Astrocyte (in vitro differentiated cells and primary cell): ENCODE measurements at regions not wholly inside any gene's neighbourhood (a gene's known extent, or its start where the extent isn't known, plus 50 kb on each side); places are given as distances from the start of the nearest gene placed in this dataset.

Experiments
- EZH2 ChIP-seq: IDR thresholded peaks from 2 replicates; pipeline ENCODE4 v1.6.1; 2012; ENCODE audit warnings: mild to moderate bottlenecking, low read length, inconsistent platforms; ENCODE audit not compliant: insufficient read depth
- TF ChIP-seq, protein P1 (sequence below): IDR thresholded peaks from 2 replicates; pipeline ENCODE4 v1.5.1; 2011; ENCODE audit warnings: low read depth, mild to moderate bottlenecking, inconsistent platforms, low read length, moderate library complexity; ENCODE audit not compliant: insufficient read depth

DNA sequence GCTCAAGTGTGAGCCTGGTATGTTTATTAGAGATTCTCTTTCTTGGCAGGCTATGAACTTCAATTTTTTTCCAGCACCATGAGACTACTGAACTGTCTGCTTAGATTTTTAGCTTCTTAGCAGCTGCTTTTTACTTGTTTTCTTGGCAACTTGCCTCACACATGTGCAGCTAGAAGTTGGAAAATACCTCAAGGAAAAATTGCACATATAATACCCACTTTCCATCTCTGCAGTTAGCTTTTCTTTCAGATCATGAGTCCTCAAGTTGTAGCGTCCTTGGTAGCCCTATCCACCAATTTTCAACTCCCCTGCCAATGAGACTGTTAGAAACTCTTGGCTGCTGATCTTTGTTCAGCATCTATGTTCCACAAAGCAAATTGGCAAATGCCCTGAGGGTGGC lies 302.1 kb downstream of the HRH4 start:
- no peak for TF ChIP-seq EZH2
- TF ChIP-seq, protein P1, sequence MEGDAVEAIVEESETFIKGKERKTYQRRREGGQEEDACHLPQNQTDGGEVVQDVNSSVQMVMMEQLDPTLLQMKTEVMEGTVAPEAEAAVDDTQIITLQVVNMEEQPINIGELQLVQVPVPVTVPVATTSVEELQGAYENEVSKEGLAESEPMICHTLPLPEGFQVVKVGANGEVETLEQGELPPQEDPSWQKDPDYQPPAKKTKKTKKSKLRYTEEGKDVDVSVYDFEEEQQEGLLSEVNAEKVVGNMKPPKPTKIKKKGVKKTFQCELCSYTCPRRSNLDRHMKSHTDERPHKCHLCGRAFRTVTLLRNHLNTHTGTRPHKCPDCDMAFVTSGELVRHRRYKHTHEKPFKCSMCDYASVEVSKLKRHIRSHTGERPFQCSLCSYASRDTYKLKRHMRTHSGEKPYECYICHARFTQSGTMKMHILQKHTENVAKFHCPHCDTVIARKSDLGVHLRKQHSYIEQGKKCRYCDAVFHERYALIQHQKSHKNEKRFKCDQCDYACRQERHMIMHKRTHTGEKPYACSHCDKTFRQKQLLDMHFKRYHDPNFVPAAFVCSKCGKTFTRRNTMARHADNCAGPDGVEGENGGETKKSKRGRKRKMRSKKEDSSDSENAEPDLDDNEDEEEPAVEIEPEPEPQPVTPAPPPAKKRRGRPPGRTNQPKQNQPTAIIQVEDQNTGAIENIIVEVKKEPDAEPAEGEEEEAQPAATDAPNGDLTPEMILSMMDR: no peak
